Lower lobe of right lung (tissue), 2 donors: ENCODE measurements at regions not wholly inside any gene's neighbourhood (a gene's known extent, or its start where the extent isn't known, plus 50 kb on each side); places are given as distances from the start of the nearest gene placed in this dataset.

Experiments
- ATAC-seq, 2 donors: fragments of 200-7000 bp; cut with Tn5 transposase; one replicate each; pipeline ENCODE4 v1.9.1; 2020 to 2022; ENCODE audit warnings: mild to moderate bottlenecking in 2 of 2, moderate library complexity in 2 of 2
- DNase-seq: peaks from one replicate; pipeline ENCODE4 v3.0.0-alpha.2; 2020
- H3K27ac ChIP-seq: fragments of 200-600 bp; one replicate; pipeline ENCODE4 v1.8.0; 2022
- H3K27me3 ChIP-seq: fragments of 200-600 bp; one replicate; pipeline ENCODE4 v1.8.0; 2022; ENCODE audit warnings: low read depth
- H3K36me3 ChIP-seq: fragments of 200-600 bp; one replicate; pipeline ENCODE4 v1.8.0; 2022; ENCODE audit warnings: mild to moderate bottlenecking
- H3K4me1 ChIP-seq: fragments of 200-600 bp; one replicate; pipeline ENCODE4 v1.8.0; 2022
- H3K4me3 ChIP-seq: fragments of 200-600 bp; one replicate; pipeline ENCODE4 v1.8.0; 2022; ENCODE audit warnings: mild to moderate bottlenecking
- H3K9me3 ChIP-seq: fragments of 200-600 bp; one replicate; pipeline ENCODE4 v1.8.0; 2022
- intact Hi-C: fragments of 100-400 bp; cut with DNase I; formaldehyde crosslinking; loops from one replicate; pipeline ENCODE4 v1.11.0; 2022
- TF ChIP-seq, protein P1 (sequence below): fragments of 200-600 bp; IDR thresholded peaks from one replicate; pipeline ENCODE4 v1.8.0; 2022; ENCODE audit warnings: antibody characterized with exemption, mild to moderate bottlenecking
- donor health status: DM: no; HTN: yes; CAD: no; lungs with severe emphysema.

DNA sequence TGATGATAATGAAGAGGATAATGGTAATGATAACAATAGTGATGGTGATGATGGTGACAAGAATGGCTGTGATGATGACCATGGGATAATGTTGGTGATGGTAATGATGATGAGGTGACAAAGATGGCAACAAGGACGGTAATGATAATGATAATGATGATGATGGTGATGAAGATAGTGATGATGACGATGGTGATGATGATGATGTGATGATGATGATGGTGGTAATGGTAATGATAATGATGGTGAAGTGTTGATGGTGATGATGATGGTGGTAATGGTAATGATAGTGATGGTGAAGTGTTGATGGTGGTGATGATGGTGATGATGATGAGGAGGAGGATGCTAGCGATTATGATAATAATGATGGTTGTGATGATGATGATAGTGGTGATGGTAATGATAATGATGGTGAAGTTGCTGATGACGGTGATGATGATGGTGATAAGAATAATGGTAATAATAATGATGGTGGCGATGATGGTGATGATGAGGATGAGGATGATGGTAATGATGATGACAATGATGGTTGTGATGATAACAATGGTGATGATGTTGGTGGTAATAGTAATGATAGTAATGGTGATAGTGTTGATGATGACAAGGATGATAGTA is 54.7 kb upstream of the OPCML start:
- H3K36me3 ChIP-seq: no peaks in the 10 kb centered on the region
- intact Hi-C loops: no loop called here
- DNase-seq (no peak), ATAC-seq (no peak)
- H3K4me3 ChIP-seq: no peak overlapping the region
- H3K27me3 ChIP-seq: no peaks in the 10 kb centered on the region
- TF ChIP-seq, protein P1, sequence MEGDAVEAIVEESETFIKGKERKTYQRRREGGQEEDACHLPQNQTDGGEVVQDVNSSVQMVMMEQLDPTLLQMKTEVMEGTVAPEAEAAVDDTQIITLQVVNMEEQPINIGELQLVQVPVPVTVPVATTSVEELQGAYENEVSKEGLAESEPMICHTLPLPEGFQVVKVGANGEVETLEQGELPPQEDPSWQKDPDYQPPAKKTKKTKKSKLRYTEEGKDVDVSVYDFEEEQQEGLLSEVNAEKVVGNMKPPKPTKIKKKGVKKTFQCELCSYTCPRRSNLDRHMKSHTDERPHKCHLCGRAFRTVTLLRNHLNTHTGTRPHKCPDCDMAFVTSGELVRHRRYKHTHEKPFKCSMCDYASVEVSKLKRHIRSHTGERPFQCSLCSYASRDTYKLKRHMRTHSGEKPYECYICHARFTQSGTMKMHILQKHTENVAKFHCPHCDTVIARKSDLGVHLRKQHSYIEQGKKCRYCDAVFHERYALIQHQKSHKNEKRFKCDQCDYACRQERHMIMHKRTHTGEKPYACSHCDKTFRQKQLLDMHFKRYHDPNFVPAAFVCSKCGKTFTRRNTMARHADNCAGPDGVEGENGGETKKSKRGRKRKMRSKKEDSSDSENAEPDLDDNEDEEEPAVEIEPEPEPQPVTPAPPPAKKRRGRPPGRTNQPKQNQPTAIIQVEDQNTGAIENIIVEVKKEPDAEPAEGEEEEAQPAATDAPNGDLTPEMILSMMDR: no peak
- H3K9me3 ChIP-seq: no peaks in the 10 kb centered on the region
- no peaks in the 10 kb centered on the region for H3K4me1 ChIP-seq
- H3K27ac ChIP-seq: no peak overlapping the region

DNA sequence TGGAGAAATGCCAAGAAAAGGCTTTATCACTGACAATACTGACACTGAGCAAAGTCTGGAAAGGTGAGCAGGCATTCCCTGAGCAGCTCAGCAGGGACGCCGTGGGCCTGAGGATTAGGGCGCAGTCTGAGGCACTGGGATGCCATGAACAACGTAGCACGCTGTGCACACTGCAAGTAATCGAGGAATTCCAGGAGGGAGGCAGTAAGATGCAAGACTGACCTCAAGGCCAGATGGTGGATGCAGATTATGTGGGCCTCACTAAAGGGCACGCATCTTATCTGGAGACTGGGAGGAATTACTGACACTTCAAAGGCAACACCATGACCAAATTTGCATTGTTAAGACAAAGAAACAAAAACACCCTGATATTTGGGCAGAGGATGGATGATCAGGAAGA is 50.4 kb upstream of the OPCML start:
- TF ChIP-seq, protein P1: no peak
- Histone ChIP-seq H3K27ac (no peak overlapping the region), H3K4me3 (no peak overlapping the region), H3K27me3 (no peaks in the 10 kb centered on the region), H3K36me3 (no peaks in the 10 kb centered on the region), H3K4me1 (no peaks in the 10 kb centered on the region), H3K9me3 (no peaks in the 10 kb centered on the region)
- ATAC-seq (no peak), DNase-seq (no peak)
- intact Hi-C loops: no loop called here

DNA sequence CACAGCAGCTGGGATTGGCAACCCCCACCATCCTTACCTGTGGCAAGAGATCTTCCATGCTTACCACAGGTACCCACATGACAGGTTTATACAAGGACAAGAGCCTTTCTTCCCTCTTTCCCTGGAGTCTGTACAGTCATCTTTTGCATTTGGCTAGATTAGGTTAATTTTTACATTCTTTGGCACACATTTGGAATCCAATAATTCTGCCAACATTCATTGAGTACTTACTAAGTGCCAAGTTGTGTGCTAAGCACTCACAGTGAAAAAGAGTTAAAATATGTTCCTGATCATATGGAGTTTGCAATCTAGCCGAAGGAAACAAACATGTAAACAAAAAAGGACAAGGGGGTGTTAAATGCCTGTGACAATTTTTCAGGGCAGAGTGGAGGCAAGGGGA is 50.0 kb upstream of the OPCML start:
- Histone ChIP-seq H3K27me3 (no peaks in the 10 kb centered on the region), H3K27ac (no peak overlapping the region), H3K9me3 (no peaks in the 10 kb centered on the region), H3K36me3 (no peaks in the 10 kb centered on the region), H3K4me3 (no peak overlapping the region), H3K4me1 (no peaks in the 10 kb centered on the region)
- intact Hi-C loops: no loop called here
- TF ChIP-seq, protein P1: no peak
- ATAC-seq: no peak
- DNase-seq: no peak
